Adrenal gland (tissue), 9 donors: ENCODE measurements at regions not wholly inside any gene's neighbourhood (a gene's known extent, or its start where the extent isn't known, plus 50 kb on each side); places are given as distances from the start of the nearest gene placed in this dataset.

Source experiments
- DNase-seq, 7 donors: peaks; one replicate each; pipeline ENCODE4 v3.0.0-alpha.2; 2019 to 2020
- H3K27ac ChIP-seq, 5 donors: fragments of 200-600 bp; sonication (generic) in 4 of 5; 1 replicate in 3 of 5; 2 replicates in 2 of 5; pipeline versions ENCODE4 v1.5.1 to v1.8.0; 2016 to 2020; ENCODE audit warnings: mild to moderate bottlenecking in 1 of 5
- H3K27me3 ChIP-seq: fragments of 200-600 bp; 2 replicates; pipeline ENCODE4 v1.8.0; 2021
- H3K36me3 ChIP-seq, 2 donors: fragments of 200-600 bp; replicated peaks in 1 of 2; 1 replicate in 1 of 2; 2 replicates in 1 of 2; pipeline versions ENCODE4 v1.5.1 to v1.8.0; 2018 to 2022
- H3K4me1 ChIP-seq, 2 donors: fragments of 200-600 bp; replicated peaks in 1 of 2; 1 replicate in 1 of 2; 2 replicates in 1 of 2; pipeline versions ENCODE4 v1.5.1 to v1.8.0; 2018 to 2021
- H3K4me3 ChIP-seq, 4 donors: fragments of 200-600 bp; sonication (generic) in 3 of 4; one replicate each; pipeline ENCODE4 v1.5.1; 2016 to 2018
- H3K9me3 ChIP-seq, 3 donors: fragments of 200-600 bp; sonication (generic) in 1 of 3; replicated peaks in 1 of 3; 1 replicate in 2 of 3; 2 replicates in 1 of 3; pipeline versions ENCODE4 v1.5.1 to v1.8.0; 2016 to 2021
- POLR2A ChIP-seq, 2 donors: fragments of 450-650 bp; IDR thresholded peaks; one replicate each; pipeline ENCODE4 v1.6.1; 2017; ENCODE audit warnings: antibody characterized with exemption in 2 of 2, mild to moderate bottlenecking in 2 of 2, moderate library complexity in 1 of 2
- WGBS, 4 donors: extraction: QIAGEN DNeasy Blood & Tissue Kit in 2 of 4; methylation state at CpG; one replicate each; pipeline versions ENCODE4 v1.1.5 to v1.1.7; 2013 to 2017; 5-methylcytosine and 5-hydroxymethylcytosine counted together
- intact Hi-C, 2 donors: fragments of 100-400 bp; cut with DNase I; formaldehyde crosslinking; loops; one replicate each; pipeline versions ENCODE4 v1.14.1 to v1.15.0; 2022 to 2023
- TF ChIP-seq, protein P1 (sequence below), 6 experiments: fragments of 450-650 bp in 4 of 6; fragments of 200-600 bp in 2 of 6; sonication (generic) in 1 of 6; IDR thresholded peaks; 1 replicate in 5 of 6; 2 replicates in 1 of 6; pipeline versions ENCODE4 v1.5.1 to v1.8.0; 2016 to 2021; ENCODE audit warnings: antibody characterized with exemption in 6 of 6, mild to moderate bottlenecking in 2 of 6, moderate library complexity in 1 of 6
- donor health status: healthy with polysubstance abuse.
- donor health status: Bipolar disorder and iron deficiency.
- donor health status: DM: yes; HTN: yes; CAD: no.
- donor health status: DM: no; HTN: no; CAD: no.
- donor health status: DM: no; HTN: no; CAD: no.

DNA sequence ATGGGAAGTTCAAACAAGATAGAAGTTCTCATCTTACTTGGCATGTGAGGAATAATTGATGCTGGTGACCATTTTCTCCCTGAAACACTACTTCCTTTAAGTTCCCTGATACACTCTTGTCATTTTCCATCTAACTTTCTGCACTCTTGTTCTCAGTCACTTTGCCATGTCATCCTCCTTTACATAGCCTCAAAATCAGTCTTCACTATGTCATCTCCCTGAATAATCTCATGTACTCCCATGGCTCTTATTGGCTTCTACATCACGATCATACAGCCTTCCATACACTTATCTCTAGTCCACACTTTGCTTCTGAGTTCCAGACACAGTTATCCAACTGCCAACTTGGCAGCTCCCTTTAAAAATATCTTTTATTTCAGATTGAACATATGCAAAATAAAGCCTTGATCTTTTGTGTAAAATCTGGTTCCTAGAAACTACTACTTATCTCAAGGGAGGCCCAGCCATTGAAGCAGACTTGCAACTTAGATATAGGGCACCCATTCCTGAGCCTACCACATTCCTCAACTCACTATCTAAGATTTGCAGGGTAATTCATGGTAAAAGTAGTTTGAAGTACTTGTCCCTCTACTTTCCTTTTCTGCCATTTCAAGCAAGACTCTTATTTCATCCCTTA lies 1070.2 kb upstream of the NXPH2 start:
- DNase-seq, result no peak
- H3K4me1 ChIP-seq, result no peaks in the 10 kb centered on the region
- H3K4me3 ChIP-seq, result no peak overlapping the region
- intact Hi-C loops, result no loop called here
- H3K27ac ChIP-seq, result no peak overlapping the region
- no peaks in the 10 kb centered on the region for H3K36me3 ChIP-seq
- no peaks in the 10 kb centered on the region for H3K9me3 ChIP-seq
- TF ChIP-seq, protein P1, sequence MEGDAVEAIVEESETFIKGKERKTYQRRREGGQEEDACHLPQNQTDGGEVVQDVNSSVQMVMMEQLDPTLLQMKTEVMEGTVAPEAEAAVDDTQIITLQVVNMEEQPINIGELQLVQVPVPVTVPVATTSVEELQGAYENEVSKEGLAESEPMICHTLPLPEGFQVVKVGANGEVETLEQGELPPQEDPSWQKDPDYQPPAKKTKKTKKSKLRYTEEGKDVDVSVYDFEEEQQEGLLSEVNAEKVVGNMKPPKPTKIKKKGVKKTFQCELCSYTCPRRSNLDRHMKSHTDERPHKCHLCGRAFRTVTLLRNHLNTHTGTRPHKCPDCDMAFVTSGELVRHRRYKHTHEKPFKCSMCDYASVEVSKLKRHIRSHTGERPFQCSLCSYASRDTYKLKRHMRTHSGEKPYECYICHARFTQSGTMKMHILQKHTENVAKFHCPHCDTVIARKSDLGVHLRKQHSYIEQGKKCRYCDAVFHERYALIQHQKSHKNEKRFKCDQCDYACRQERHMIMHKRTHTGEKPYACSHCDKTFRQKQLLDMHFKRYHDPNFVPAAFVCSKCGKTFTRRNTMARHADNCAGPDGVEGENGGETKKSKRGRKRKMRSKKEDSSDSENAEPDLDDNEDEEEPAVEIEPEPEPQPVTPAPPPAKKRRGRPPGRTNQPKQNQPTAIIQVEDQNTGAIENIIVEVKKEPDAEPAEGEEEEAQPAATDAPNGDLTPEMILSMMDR (IDR thresholded peaks at IDR 0.05), result no peak
- 61 to 86% (median 68%) methylated on average over 1 of the region's 1 CpG for WGBS, 4 donors
- no peaks in the 10 kb centered on the region for H3K27me3 ChIP-seq

DNA sequence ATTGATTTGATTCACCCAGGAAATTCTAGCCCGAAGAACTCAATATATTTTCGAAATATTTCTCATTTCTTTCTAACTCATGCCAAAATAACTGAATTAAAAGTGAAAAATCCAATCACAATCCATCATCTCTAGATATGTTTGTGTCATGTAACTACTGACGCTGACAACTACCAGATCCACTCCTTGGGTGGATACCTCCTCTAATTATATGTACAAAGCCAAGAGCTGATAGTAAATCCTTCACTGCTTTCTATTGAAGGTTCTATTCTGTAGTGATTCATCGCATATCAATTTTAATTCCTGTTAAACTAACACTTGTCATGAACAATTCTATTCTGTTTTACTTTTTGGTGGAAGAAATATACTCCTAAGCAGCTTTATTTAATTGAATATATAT lies 1056.6 kb upstream of the NXPH2 start:
- H3K27me3 ChIP-seq, result no peaks in the 10 kb centered on the region
- no peak overlapping the region for H3K27ac ChIP-seq
- WGBS, 4 donors, result 69 to 76% (median 73%) methylated on average over 4 of the region's 4 CpGs
- H3K9me3 ChIP-seq, result no peaks in the 10 kb centered on the region
- H3K4me3 ChIP-seq, result no peak overlapping the region
- H3K36me3 ChIP-seq, result no peaks in the 10 kb centered on the region
- H3K4me1 ChIP-seq, result no peaks in the 10 kb centered on the region
- no peak for DNase-seq
- intact Hi-C loops, result no loop called here
- TF ChIP-seq POLR2A (IDR thresholded peaks at IDR 0.05), result no peak
- TF ChIP-seq, protein P1 (IDR thresholded peaks at IDR 0.05), result no peak

DNA sequence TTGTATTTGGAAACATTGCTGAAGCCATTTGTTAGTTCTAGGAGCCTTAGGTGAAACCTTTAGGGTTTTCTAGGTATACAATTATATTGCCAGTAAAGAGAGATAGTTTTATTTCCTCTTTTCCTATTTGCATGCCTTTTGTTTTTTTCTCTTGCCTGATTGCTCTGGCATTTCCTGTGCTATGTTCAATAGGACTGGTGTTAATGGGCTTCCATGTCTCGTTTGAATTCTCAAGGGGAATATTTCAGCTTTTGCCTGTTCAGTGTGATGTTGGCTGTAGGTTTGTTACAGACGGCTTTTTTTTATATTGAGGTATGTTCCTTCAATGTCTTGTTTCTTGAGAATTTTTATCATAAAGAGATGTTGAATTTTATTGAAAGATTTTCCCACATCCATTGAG lies 1054.9 kb upstream of the NXPH2 start:
- Histone ChIP-seq H3K9me3 (no peaks in the 10 kb centered on the region), H3K36me3 (no peaks in the 10 kb centered on the region), H3K4me3 (no peak overlapping the region), H3K27me3 (no peaks in the 10 kb centered on the region), H3K4me1 (no peaks in the 10 kb centered on the region), H3K27ac (no peak overlapping the region)
- TF ChIP-seq, protein P1 (IDR thresholded peaks at IDR 0.05), result no peak
- no peak for TF ChIP-seq POLR2A (IDR thresholded peaks at IDR 0.05)
- intact Hi-C loops, result no loop called here
- 42 to 61% (median 56%) methylated on average over 2 of the region's 2 CpGs for WGBS, 4 donors
- no peak for DNase-seq

DNA sequence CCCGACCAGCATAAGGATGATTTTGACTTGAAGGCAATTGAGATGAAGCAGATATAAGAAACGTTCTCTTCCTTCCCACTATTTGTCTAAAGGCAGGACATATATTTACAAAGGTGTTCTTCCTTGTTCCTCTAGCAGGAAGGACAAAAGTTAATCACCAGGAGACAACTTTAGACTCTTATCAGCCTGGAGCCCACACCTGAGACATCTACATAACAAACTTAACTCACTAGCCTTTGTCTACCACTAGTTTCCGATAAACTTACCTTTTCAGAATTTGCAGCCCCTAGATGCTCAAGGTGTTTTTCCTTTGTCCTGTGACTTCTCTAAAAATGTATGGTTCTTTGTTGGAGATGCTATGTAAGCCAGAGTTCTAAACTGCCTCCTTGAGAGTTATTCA lies 1047.8 kb upstream of the NXPH2 start:
- intact Hi-C loops, result no loop called here
- Histone ChIP-seq H3K4me1 (no peaks in the 10 kb centered on the region), H3K27me3 (no peaks in the 10 kb centered on the region), H3K9me3 (no peaks in the 10 kb centered on the region), H3K4me3 (no peak overlapping the region), H3K27ac (no peak overlapping the region), H3K36me3 (no peaks in the 10 kb centered on the region)
- WGBS, 4 donors, result 36 to 69% (median 51%) methylated on average over 3 of the region's 3 CpGs
- no peak for DNase-seq
- TF ChIP-seq POLR2A (IDR thresholded peaks at IDR 0.05), result no peak
- TF ChIP-seq, protein P1 (IDR thresholded peaks at IDR 0.05), result no peak
